KMS-11 (cell line): ENCODE measurements at regions not wholly inside any gene's neighbourhood (a gene's known extent, or its start where the extent isn't known, plus 50 kb on each side); places are given as distances from the start of the nearest gene placed in this dataset.

Experiments
- H2AFZ ChIP-seq: fragments of 200-600 bp; sonication (generic); 2 replicates; pipeline ENCODE4 v1.6.1; 2016; ENCODE audit warnings: antibody characterized with exemption, mixed run types, low read depth
- H3K27ac ChIP-seq: fragments of 200-600 bp; sonication (generic); 2 replicates; pipeline ENCODE4 v1.6.1; 2016; ENCODE audit warnings: mild to moderate bottlenecking, mixed run types
- H3K27me3 ChIP-seq: fragments of 200-600 bp; sonication (generic); 2 replicates; pipeline ENCODE4 v1.6.1; 2017; ENCODE audit warnings: mild to moderate bottlenecking, low read depth, mixed run types, moderate library complexity; ENCODE audit not compliant: insufficient read depth
- H3K36me3 ChIP-seq: fragments of 200-600 bp; sonication (generic); 2 replicates; pipeline ENCODE4 v1.6.1; 2017; ENCODE audit warnings: mild to moderate bottlenecking, mixed run types; ENCODE audit not compliant: insufficient read depth
- H3K4me1 ChIP-seq: fragments of 200-600 bp; sonication (generic); 2 replicates; pipeline ENCODE4 v1.6.1; 2016; ENCODE audit warnings: mild to moderate bottlenecking, low read depth, mixed run types; ENCODE audit not compliant: poor library complexity, severe bottlenecking
- H3K4me2 ChIP-seq: fragments of 200-600 bp; sonication (generic); 2 replicates; pipeline ENCODE4 v1.7.0; 2016; ENCODE audit warnings: mild to moderate bottlenecking, mixed run types
- H3K4me3 ChIP-seq: fragments of 200-600 bp; sonication (generic); IDR thresholded peaks from 2 replicates; pipeline ENCODE4 v1.6.1; 2017; ENCODE audit warnings: low read depth, low read length, mixed read lengths; ENCODE audit not compliant: insufficient read depth
- H3K79me2 ChIP-seq: fragments of 200-600 bp; sonication (generic); 2 replicates; pipeline ENCODE4 v1.6.1; 2016; ENCODE audit warnings: low read depth, mixed run types; ENCODE audit not compliant: insufficient read depth
- H3K9ac ChIP-seq: fragments of 200-600 bp; sonication (generic); 2 replicates; pipeline ENCODE4 v1.6.1; 2016; ENCODE audit warnings: mild to moderate bottlenecking, mixed run types
- H4K20me1 ChIP-seq: fragments of 200-600 bp; sonication (generic); 2 replicates; pipeline ENCODE4 v1.6.1; 2016; ENCODE audit warnings: mild to moderate bottlenecking, mixed run types; ENCODE audit not compliant: insufficient read depth
- TF ChIP-seq, protein P1 (sequence below): fragments of 200-600 bp; sonication (generic); conservative IDR thresholded peaks from 2 replicates; pipeline ENCODE4 v1.6.1; 2017; ENCODE audit warnings: low read depth, mild to moderate bottlenecking, antibody characterized with exemption, low read length, moderate library complexity, mixed read lengths

DNA sequence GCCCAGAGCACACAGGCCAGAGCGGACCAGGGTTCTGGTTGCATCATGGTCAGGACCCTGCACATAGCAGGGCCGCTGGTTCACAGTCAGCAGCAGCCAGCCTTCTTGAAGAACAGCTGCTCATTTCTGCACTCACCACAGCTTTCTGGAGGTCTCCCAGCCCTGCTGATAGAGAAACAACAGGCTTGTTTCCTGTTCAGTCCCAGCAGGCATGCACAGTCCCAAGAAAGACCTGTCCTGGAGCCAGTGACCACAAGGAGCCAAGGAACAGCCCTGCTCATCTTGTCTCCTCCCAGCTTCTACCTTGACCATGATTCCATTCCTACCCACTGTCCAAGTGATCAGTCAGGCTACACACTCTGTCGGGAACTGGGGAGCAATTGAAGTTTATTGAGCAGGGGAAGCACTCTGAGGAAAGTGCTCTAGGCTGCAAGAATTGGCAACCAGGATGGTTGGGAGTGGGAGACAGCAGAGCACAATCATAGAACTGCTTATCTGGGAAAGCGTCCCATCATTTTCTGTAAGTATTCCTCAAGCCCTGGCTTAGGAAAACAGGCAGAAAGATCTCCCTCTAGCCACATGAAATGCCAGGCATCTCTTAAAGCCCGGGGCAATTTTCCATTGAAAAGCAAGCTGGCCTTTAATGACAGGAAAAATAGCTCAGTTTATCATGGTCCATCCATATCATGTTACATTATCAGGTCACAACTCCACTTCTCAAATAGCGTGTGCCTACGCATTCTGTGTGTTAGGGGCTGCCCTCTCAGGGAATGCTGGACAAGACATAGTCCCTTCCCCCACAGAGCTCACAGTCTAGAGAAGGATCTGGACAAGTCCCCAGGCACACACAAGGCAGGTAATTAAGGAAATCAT, 155.4 kb upstream of the FOXF1 start:
- Histone ChIP-seq H3K4me3 (no peak overlapping the region), H3K36me3 (no peaks in the 10 kb centered on the region), H3K9ac (no peak overlapping the region), H3K4me2 (no peak overlapping the region), H2AFZ (no peak overlapping the region), H3K27me3 (peaks cover 3% of the 10 kb centered on the region; the same call in 1 of the 2 replicates), H3K27ac (no peak overlapping the region), H4K20me1 (no peaks in the 10 kb centered on the region), H3K79me2 (no peaks in the 10 kb centered on the region), H3K4me1 (no peaks in the 10 kb centered on the region)
- TF ChIP-seq, protein P1, sequence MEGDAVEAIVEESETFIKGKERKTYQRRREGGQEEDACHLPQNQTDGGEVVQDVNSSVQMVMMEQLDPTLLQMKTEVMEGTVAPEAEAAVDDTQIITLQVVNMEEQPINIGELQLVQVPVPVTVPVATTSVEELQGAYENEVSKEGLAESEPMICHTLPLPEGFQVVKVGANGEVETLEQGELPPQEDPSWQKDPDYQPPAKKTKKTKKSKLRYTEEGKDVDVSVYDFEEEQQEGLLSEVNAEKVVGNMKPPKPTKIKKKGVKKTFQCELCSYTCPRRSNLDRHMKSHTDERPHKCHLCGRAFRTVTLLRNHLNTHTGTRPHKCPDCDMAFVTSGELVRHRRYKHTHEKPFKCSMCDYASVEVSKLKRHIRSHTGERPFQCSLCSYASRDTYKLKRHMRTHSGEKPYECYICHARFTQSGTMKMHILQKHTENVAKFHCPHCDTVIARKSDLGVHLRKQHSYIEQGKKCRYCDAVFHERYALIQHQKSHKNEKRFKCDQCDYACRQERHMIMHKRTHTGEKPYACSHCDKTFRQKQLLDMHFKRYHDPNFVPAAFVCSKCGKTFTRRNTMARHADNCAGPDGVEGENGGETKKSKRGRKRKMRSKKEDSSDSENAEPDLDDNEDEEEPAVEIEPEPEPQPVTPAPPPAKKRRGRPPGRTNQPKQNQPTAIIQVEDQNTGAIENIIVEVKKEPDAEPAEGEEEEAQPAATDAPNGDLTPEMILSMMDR, result no peak

DNA sequence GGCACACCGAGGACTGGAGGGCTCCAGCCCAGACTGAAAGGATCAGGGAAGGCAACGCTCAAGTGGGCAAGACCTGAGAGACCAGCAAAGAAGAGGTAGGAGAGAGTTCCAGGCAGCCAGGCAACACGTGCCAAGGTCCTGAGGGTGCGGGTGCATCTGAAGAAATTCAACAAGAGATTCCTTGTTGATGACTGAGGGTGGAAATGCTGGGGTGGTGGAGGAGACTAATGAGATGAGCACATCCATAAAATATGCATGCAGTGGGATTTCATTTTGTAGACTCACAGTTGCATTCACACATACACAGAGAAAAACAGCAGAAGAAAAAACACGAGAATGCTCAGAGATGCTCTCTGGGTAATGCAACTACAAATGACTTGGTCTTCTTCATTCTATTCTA, 154.8 kb upstream of the FOXF1 start:
- Histone ChIP-seq H2AFZ (no peak overlapping the region), H3K4me2 (no peak overlapping the region), H3K4me3 (no peak overlapping the region), H3K79me2 (no peaks in the 10 kb centered on the region), H3K9ac (no peak overlapping the region), H3K27ac (no peak overlapping the region), H3K36me3 (no peaks in the 10 kb centered on the region), H4K20me1 (no peaks in the 10 kb centered on the region), H3K4me1 (no peaks in the 10 kb centered on the region), H3K27me3 (peaks cover 3% of the 10 kb centered on the region; the same call in 1 of the 2 replicates)
- TF ChIP-seq, protein P1, result no peak

DNA sequence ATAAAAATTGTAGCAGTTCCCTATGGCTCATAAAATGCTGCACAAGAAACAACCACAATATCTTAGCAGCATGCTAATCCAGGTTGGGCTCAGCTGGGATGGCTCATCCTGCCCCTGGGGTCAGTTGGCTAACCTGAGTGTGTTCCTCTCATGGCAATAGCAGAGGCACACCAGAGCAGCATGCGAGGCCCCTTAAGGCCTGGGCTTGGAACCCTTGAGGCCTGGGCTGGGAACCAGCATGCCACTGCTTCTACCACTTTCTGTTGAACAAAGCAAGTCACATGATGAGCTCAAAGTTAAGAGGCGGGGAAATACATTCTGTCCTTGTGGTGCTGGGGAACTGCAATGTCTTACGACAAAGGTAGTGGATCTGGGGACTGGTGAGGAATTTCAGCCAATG, 154.4 kb upstream of the FOXF1 start:
- Histone ChIP-seq H4K20me1 (no peaks in the 10 kb centered on the region), H3K4me2 (no peak overlapping the region), H3K4me3 (no peak overlapping the region), H3K27me3 (peaks cover 3% of the 10 kb centered on the region; the same call in 1 of the 2 replicates), H3K9ac (no peak overlapping the region), H3K4me1 (no peaks in the 10 kb centered on the region), H2AFZ (no peak overlapping the region), H3K79me2 (no peaks in the 10 kb centered on the region), H3K27ac (no peak overlapping the region), H3K36me3 (no peaks in the 10 kb centered on the region)
- TF ChIP-seq, protein P1, result no peak

DNA sequence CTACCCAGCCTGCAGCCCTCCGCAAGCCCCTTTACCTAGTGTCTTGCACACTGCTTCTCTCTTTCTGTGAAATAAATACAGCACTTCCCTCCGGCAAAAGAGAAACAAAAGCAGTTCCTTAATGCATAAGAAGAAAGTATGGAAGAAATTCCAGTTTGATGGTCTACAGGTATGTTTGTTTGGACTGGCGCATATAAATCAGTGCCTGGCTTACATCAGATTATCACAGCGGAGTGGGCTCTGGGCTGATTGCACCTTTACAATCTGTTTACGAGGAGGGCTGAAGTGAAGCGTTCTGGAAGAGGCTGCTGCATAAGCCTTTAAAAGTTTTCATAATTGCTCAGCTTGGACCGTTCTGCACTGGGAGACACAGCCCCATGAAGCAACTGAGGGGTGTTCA, 153.5 kb upstream of the FOXF1 start:
- Histone ChIP-seq H3K36me3 (no peaks in the 10 kb centered on the region), H2AFZ (no peak overlapping the region), H3K27ac (no peak overlapping the region), H4K20me1 (no peaks in the 10 kb centered on the region), H3K4me2 (no peak overlapping the region), H3K4me1 (no peaks in the 10 kb centered on the region), H3K27me3 (peaks cover 3% of the 10 kb centered on the region; the same call in 1 of the 2 replicates), H3K9ac (no peak overlapping the region), H3K4me3 (no peak overlapping the region), H3K79me2 (no peaks in the 10 kb centered on the region)
- TF ChIP-seq, protein P1, result no peak
